ENCODE measurements at regions not wholly inside any gene's neighbourhood (a gene's known extent, or its start where the extent isn't known, plus 50 kb on each side); places are given as distances from the start of the nearest gene placed in this dataset.

DNA sequence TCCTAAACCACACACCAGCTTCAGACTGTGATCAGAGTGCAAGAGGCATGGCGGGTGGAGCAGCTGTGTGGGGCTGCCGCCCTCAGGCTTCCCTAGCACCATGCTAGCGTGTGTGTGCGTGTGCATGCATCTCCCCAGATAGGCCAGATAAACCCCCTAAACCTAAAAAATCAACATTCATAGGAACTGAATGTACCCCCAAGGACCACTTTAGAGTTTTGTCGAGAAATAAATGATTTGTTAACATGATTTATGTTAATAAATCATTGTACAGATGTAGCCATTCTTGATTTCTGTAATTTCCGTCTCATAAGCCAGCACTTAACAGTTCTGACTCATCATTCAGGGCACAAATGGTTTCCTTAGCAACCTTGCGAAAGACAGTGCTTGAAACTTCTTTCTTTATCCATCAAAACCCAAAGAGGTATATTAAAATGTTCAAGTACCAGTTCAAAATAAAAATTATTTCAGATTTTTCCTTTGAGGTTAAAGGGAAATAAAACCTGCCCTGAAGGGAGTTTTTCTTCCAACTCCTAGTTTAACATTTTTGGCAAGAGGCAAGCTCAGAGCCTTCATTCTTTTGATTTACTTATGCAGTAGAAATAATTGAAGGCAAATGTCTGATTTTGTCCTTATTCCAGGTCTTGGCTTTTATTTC lies 206.2 kb upstream of the RGS6 start:
- no peak for DNase-seq

DNA sequence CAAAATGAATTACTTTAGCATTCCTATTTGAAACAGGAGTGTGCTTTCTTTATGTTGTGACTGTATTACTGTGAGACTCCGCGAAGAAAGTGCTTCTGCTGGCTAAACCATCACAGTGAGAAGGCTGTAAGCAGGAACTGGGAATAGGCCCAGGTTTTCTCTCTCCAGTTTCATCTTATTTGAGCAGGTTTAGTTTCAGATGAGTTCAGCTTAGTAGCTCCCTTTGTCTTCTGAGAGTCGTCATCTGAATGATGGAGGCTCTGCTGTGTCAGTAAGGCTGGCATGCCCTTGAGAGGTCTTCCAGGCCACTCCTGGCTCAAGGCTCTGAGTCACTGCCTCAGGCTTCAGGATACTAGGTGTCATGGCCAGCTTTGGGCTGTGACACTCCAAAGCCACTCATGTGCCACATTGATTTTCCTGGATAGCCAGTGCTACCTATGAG lies 205.6 kb upstream of the RGS6 start:
- no peak for DNase-seq

GRCh38 chr14:71728386-71728785 lies 203.8 kb upstream of the RGS6 start:
- DNase-seq: no peak

DNA sequence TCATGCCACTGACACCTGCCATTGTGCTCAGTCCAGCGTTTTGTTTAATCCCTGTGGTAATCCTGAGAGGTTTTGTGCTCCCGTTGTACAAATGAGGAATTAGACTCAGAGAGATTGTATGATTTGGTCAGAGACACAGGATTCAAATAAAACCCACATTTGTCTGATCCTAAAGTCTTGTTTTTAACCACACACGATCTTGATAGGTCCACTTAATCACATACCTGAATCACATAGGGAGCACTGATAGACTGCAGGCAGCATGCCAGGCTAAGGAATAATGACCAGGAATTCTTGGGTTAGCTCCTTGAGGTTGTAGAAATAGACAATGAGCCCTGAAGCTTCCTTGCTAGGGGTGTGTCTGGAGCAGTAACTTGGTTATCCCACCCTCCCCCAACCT lies 202.6 kb upstream of the RGS6 start:
- DNase-seq: no peak

- DNase-seq: no peak
These were observed 201.8 kb upstream of the RGS6 start for GRCh38 chr14:71730471-71730870.

DNA sequence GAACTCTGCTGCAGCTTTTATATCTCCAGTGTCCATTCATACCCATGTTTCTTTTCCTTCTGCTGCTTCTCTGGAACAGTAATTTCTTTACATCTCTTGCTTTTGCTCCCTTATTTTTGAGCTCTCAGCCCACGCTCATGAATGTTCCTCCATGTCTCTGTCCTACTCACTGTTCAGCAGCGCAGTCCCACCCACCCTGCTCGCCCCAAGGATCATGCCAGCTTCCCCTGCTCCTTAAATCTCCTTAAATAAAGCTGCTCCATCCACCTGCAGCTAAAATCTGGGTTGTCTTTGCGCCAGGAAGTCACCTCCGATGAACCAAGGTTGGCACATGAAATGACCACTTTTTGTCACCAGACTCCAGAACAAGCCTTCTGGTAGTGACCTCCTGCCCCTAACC lies 201.1 kb upstream of the RGS6 start:
- DNase-seq: no peak

DNA sequence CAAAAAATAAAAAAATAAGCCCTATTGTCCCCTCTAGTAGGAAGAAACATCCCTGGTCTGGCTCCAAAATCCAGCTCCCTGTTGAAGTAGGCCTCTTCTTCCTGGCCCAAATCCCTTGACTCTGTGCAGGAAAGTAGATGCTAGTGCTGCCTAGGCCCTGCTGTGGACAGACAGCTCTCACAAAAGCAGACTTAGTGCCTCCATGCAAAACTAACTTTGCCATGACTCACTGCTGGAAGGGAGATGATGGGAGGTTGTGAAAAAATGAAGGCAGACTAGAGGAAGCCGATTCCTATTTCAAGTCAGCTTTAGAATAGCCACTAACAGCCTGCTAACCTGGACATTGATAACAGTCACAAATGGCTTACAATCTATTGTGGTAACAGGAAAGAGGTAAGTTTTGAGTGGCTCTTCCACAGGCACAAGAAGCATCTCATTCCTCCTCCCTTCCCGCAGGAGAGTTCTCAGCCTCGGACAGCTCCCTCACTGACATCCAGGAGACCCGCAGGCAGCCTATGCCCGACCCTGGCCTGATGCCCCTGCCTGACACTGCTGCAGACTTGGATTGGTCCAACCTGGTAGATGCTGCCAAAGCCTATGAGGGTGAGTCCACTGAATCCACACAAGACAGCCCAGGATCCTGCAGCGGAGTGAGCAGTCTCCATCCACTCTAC lies 198.9 kb upstream of the RGS6 start:
- DNase-seq: no peak

DNA sequence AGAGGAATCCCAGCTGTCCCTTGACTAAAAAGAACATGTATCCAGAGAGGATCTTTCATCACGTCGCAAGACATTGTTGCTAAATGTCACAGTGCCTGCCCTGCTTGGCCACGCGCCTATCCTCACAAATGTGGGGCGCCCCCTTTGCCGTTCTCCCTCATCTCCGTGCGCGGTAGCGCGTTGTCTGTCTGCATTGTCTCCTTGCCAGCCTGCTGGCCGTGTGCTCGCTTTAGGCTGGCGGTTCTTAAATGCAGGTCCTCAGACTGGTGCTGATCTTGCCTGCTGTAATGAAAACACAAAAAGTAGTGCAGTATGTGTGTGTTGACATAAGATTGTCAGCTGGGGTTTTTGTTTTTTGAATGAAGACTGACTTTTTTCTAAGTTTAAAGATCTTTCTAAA lies 198.2 kb upstream of the RGS6 start:
- no peak for DNase-seq

- no peak for DNase-seq
These were observed 197.3 kb upstream of the RGS6 start for GRCh38 chr14:71734885-71735284.

DNA sequence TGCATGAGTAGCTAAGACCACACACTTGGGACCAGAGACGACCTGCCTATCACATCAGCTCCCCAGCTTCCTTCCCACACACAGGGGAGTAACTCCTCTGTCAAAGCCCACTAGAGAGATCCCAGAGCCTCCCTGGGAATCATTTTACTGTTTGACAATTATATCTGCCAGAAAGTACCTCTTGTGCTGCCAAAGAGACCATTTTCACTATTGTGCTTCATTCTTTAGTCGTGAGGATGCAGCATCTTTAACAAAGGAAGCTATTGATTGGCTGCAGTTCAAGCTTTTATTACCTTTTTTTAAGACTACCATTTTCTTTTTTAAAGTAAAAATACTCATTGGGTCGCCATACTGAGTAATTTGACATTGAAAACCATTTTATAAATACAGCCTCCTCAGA lies 194.5 kb upstream of the RGS6 start:
- no peak for DNase-seq

DNA sequence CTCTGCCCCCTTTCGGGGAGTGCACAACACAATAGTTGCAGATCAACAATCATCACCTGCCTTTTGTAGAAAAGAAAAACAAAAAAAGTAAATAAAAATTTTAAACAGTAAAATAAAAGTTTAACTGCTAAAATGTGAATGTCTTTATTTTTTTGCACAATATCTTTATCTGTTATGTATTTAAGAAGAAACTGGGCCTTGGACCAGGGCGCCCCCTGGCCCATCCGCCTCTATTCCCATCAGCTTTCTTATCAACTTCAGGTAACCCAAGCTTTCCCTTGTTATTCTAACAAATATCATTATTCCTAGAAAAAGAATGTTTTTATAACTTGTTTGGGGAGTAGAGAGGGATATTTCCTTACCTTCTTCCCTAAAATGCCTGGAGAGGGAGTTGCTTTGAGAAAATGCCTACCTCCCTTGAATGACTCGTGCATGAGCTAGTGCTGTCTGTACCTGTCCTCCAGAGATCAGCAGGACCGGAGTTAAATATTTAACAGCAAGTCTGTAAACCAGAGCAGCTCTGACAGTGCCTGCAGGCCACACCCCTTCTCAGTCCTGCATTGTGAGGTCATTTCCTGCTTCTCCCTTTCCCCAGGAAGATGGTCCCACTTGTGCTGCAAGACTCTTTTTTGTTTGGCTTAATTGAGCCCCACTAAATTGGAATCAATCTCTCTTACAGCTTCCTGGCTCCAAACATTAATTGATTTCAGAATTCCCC lies 192.8 kb upstream of the RGS6 start:
- DNase-seq: peak; percentile 79

- DNase-seq: no peak
These were observed 191.0 kb upstream of the RGS6 start for GRCh38 chr14:71741241-71741640.

DNA sequence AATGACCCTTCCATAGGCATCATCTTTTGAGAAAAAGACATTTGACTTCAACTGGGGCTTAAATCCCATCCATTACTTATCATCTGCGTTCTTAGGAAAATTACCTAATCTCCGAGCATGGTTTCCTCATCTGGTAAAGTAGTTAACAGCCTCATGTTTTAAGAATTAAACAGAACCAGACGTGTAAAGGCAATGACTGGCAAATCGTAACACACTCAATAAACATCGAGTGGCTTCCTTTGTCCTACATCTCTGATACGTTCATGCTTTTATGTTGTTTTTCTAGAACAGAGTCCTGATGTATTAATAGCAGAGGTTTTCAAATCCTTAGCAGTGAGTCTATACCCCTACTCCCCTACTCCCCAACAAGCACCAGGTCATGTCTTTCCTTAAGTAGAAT lies 189.7 kb upstream of the RGS6 start:
- DNase-seq: no peak

DNA sequence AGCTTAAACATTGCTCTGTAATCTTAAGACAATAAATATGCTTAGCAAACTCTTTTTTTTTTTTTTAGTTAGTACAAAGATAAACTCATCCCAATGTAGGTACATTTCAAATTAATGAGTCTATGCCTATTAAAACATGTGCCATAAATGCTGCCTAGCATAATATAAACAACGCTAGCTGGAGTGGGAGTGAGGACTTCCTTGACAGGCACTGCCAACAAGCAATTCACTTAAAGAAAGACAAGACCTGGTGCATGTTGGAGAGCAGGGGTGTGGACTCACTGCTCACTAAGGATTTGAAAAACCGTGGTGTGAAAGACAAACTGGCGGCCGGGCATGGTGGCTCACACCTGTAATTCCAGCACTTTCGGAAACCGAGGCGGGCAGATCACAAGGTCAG lies 187.2 kb upstream of the RGS6 start:
- DNase-seq: no peak

DNA sequence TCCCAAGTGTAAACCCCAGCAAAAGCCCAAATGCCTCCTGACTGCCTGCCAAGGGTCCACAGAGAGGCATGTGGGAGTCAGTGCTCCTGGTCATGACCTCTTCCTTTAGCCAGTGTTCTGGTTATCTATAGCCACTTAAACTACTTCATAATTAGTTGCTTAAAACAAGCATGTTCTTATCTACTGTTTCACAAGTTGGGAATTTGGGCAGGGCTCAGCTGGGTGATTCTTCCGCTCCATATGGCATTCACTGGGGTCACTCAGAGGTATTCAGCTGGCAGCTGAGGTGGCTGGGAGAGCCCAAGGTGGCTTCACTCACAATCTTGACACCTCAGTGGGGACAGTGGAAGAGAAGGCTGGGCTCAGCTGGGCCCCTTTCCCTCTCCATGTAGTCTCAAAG lies 184.0 kb upstream of the RGS6 start:
- no peak for DNase-seq

- DNase-seq: no peak
These were observed 182.5 kb upstream of the RGS6 start for GRCh38 chr14:71749613-71750238.

DNA sequence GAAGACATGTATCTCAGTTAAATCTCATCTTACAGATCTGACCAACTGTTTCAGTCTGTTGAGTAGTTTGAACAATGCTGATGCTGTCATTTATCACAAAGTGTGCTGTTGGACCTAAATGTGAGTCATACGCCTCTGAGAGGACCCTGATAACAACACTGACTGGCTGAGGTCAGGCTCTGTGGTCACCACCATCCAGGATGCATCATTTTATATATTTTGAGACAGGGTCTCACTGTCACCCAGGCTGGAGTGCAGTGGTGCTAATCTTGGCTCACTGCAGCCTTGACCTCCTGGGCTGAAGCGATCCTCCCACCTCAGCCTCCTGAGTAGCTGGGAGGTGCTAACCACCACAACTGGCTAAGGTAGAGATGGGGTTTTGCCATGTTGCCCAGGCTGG lies 181.0 kb upstream of the RGS6 start:
- DNase-seq: no peak

GRCh38 chr14:71752111-71752738 lies 180.0 kb upstream of the RGS6 start:
- no peak for DNase-seq

DNA sequence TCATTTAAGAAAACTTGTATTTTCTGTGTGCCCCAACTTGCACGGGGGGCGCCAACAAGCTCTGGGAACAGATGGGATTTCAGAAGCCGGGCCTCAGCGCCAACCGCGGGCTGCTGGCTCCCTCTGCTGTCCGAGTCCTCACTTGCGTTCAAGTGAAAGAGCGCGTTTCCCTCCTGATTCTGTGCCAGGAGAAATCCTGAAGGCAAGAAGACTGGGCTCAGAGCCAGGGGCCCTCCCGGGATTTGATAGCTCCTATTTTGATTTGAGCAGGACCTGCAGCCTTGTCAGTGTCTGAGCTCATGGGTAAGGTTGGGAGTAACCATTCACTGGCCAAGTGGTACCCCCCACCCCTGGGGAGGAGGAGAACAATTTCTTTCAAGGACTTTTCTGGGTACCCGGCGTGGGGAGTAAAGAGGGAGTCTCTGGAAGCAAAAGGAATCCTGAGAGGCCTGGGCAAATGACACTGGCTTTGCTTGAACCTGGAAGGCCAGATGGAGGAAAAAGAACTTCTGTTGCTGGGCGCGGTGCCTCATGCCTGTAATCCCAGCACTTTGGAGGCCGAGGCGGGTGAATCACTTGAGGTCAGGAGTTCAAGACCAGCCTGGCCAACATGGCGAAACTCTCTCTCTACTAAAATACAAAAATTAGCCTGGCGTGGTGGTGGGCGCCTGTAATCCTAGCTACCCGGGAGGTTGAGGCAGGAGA lies 179.0 kb upstream of the RGS6 start:
- peak; percentile 72 for DNase-seq

GRCh38 chr14:71753976-71754375 lies 178.3 kb upstream of the RGS6 start:
- DNase-seq: no peak

GRCh38 chr14:71754422-71755095 lies 177.7 kb upstream of the RGS6 start:
- no peak for DNase-seq

Data from kidney glomerular epithelial cell (primary cell).